Activated CD8-positive, alpha-beta T cell treated with anti-CD3 and anti-CD28 coated beads, Interleukin-2, amount 10 ng/mL, durations not matched to agents 7 days and 5 days (primary cell): ENCODE measurements at regions not wholly inside any gene's neighbourhood (a gene's known extent, or its start where the extent isn't known, plus 50 kb on each side); places are given as distances from the start of the nearest gene placed in this dataset.
"Not testable (repeated sequence)": the region's sequence is repeated elsewhere in the genome, so short reads cannot be mapped to it uniquely, and the experiment has no call there.

Experiments used
- ATAC-seq: fragments of 150-1000 bp; cut with Tn5 transposase; one replicate; pipeline ENCODE4 v1.10.0; 2021; ENCODE audit warnings: moderate library complexity
- CTCF ChIA-PET: fragments of 350-600 bp; sonication (Branson Sonifier 250); formaldehyde crosslinking; loops from one replicate; lab custom pipeline; 2021; ENCODE audit warnings: antibody characterized with exemption; lab: Charles Lee
- POLR2A ChIA-PET: fragments of 350-600 bp; sonication (Branson Sonifier 250); formaldehyde crosslinking; loops from one replicate; lab custom pipeline; 2021; ENCODE audit warnings: antibody characterized with exemption; lab: Charles Lee
- DNase-seq: peaks from one replicate; pipeline ENCODE4 v3.0.0-alpha.2; 2020
- H3K27ac Mint-ChIP-seq: one replicate; pipeline ENCODE4 v1.8.0; 2021; ENCODE audit warnings: mild to moderate bottlenecking, mixed read lengths
- H3K27me3 Mint-ChIP-seq: one replicate; pipeline ENCODE4 v1.8.0; 2021; ENCODE audit warnings: low read depth, mixed read lengths
- H3K36me3 Mint-ChIP-seq: one replicate; pipeline ENCODE4 v1.8.0; 2021; ENCODE audit warnings: low read depth, mixed read lengths
- H3K4me1 Mint-ChIP-seq: one replicate; pipeline ENCODE4 v1.8.0; 2021; ENCODE audit warnings: low read depth, mixed read lengths
- H3K4me3 Mint-ChIP-seq: one replicate; pipeline ENCODE4 v1.8.0; 2021; ENCODE audit warnings: mild to moderate bottlenecking, mixed read lengths
- H3K9me3 Mint-ChIP-seq: one replicate; pipeline ENCODE4 v1.8.0; 2022; ENCODE audit warnings: mixed read lengths; ENCODE audit not compliant: insufficient read depth

DNA sequence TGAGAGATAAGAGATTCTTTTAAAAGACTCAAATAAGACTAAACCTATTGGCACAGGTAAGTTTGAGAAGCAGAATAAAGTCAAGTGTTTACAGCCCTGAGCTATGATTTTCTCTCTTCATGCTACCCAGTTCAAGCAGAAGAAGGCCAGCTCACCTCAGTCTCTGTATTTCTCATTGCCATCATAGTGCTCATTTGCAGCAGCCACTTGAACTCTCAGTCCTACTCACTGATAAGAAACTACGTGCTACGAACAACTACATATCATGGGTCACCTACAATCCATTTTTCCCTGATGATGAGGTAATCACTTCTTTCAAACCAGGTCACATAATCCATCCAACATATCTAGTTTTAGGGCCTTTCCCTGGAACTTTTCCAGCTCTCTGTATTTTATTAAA lies 617.5 kb downstream of the JRKL start:
- Mint-ChIP-seq H3K27ac (no peak overlapping the region), H3K27me3 (no peaks in the 10 kb centered on the region), H3K36me3 (no peaks in the 10 kb centered on the region), H3K4me3 (no peak overlapping the region), H3K4me1 (no peaks in the 10 kb centered on the region), H3K9me3 (peaks cover 5% of the 10 kb centered on the region)
- CTCF ChIA-PET = no interaction called here
- POLR2A ChIA-PET = no interaction called here
- DNase-seq (no peak), ATAC-seq (no peak)

DNA sequence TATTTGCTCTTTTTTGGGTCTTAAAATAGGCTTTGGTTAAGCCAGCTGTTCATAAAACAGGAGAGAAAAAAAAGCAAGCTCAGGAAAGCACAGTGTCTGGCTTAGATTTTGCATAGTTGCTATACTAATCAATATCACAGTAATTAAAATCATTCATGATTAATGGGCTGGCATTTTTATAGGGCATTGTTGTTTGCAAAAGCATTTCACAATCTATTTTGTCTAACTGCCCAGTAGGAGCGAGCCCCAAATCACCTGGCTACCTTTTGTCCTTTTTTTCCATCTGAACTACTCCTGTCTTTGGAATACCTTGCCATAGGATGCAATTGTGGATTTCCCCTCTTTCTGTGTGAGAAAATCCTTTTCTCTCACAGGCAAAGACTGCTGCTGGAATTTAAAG lies 619.8 kb downstream of the JRKL start:
- peaks cover 11% of the 10 kb centered on the region for H3K9me3 Mint-ChIP-seq

DNA sequence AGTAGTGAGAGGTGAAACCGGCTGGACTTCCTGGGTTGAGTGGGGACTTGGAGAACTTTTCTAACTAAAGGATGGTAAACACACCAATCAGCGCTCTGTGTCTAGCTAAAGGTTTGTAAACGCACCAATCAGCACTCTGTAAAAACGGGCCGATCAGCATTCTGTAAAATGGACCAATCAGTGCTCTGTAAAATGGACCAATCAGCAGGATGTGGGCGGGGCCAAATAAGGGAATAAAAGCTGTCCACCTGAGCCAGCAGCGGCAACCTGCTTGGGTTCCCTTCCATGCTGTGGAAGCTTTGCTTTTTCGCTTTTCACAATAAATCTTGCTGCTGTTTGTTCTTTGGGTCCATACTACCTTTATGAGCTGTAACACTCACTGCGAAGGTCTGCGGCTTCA lies 621.2 kb downstream of the JRKL start:
- H3K4me1 Mint-ChIP-seq, ATAC-seq, H3K27ac Mint-ChIP-seq, H3K27me3 Mint-ChIP-seq, CTCF ChIA-PET, H3K4me3 Mint-ChIP-seq, DNase-seq, POLR2A ChIA-PET, H3K36me3 Mint-ChIP-seq: not testable (repeated sequence)
- peaks cover 11% of the 10 kb centered on the region for H3K9me3 Mint-ChIP-seq

More for the DNA sequence above, 619.8 kb downstream of the JRKL start:
- no peak for ATAC-seq
- ChIA-PET POLR2A (no interaction called here), CTCF (no interaction called here)
- H3K4me3 Mint-ChIP-seq = no peak overlapping the region
- no peaks in the 10 kb centered on the region for H3K27me3 Mint-ChIP-seq
- DNase-seq = no peak
- no peaks in the 10 kb centered on the region for H3K36me3 Mint-ChIP-seq
- no peak overlapping the region for H3K27ac Mint-ChIP-seq
- no peaks in the 10 kb centered on the region for H3K4me1 Mint-ChIP-seq

DNA sequence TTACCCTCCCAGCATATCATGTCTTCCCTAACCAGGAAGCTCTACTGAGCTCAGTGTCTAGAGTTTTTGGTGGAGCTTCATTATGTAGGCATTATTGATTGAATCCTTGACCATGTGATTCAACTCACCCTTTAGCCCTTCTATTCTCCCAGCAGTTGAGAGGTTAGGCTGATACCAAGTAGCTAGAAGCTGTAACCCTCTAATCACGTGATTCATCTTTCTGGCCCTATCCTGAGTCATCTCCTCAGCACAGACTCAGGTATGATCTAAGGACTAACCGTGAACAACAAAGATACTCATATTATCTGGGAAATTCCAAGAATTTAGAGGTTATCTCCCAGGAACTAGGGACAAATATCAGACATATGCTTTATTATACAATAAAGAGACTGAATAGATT lies 625.5 kb downstream of the JRKL start:
- ATAC-seq (no peak), DNase-seq (no peak)
- Mint-ChIP-seq H3K9me3 (peaks cover 11% of the 10 kb centered on the region), H3K36me3 (no peaks in the 10 kb centered on the region), H3K27me3 (no peaks in the 10 kb centered on the region), H3K4me1 (no peaks in the 10 kb centered on the region), H3K4me3 (no peak overlapping the region), H3K27ac (no peak overlapping the region)
- ChIA-PET CTCF (no interaction called here), POLR2A (no interaction called here)

DNA sequence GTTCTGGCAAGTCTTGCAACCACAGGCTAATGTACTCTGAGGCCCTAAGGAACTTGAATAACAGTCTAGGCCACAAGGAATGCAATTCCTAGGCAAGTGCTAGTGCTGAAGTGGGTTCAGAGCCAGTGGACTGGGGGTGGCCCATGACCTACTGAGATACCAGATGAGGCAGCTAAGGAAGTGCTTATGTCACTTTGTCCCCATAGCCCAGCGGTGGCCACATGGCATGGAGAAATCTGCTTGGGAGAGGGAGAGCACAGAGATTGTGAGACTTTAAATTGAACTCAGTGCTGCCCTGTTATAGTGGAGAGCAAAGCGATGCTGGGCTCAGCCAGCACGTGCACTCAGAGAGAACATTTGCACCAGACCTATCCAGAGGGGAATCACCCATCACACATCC lies 629.5 kb downstream of the JRKL start:
- ChIA-PET CTCF (no interaction called here), POLR2A (no interaction called here)
- DNase-seq (no peak), ATAC-seq (no peak)
- peaks cover 5% of the 10 kb centered on the region for H3K9me3 Mint-ChIP-seq
- H3K27ac Mint-ChIP-seq = no peak overlapping the region
- H3K4me3 Mint-ChIP-seq = no peak overlapping the region
- H3K27me3 Mint-ChIP-seq = no peaks in the 10 kb centered on the region
- no peaks in the 10 kb centered on the region for H3K36me3 Mint-ChIP-seq
- no peaks in the 10 kb centered on the region for H3K4me1 Mint-ChIP-seq

DNA sequence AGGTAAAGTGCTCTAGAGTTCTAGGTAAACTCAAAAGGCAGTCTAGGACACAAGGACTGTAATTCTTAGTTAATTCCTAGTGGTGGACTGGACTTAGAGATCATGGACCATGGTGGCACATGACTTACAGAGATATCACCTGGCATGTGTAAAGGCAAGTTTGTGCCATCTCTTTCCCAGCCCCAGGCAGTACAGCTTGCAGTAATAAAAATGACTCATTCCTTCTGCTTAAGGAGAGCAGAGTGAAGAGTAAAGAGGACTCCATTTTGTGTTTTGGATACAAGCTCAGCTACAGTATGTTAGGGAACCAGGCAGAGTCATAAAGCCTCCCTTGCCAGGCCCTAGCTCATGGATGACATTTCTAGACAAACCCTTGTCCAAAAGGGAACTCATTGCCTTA lies 629.9 kb downstream of the JRKL start:
- H3K4me1 Mint-ChIP-seq = no peaks in the 10 kb centered on the region
- H3K4me3 Mint-ChIP-seq = no peak overlapping the region
- no peaks in the 10 kb centered on the region for H3K36me3 Mint-ChIP-seq
- no peaks in the 10 kb centered on the region for H3K27me3 Mint-ChIP-seq
- CTCF ChIA-PET = no interaction called here
- ATAC-seq (no peak), DNase-seq (no peak)
- peaks cover 5% of the 10 kb centered on the region for H3K9me3 Mint-ChIP-seq
- POLR2A ChIA-PET = no interaction called here
- H3K27ac Mint-ChIP-seq = no peak overlapping the region

DNA sequence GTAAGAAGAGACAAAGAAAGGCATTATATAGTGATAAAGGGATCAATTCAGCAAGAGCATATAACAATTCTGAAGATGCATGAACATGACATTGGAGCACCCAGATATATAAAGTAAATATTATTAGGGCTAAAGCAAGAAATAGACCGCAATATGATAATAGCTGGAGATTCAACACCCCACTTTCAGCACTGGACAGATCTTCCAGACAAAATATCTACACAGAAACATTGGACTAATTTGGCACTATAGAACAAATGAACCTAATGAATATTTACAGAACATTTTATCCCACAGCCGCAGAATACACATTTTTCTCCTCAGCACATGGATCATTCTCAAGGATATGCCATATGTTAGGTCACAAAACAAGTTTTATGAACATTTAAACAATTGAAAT lies 633.1 kb downstream of the JRKL start:
- ATAC-seq (no peak), DNase-seq (no peak)
- no peaks in the 10 kb centered on the region for H3K36me3 Mint-ChIP-seq
- CTCF ChIA-PET = no interaction called here
- H3K27ac Mint-ChIP-seq = no peak overlapping the region
- POLR2A ChIA-PET = no interaction called here
- no peaks in the 10 kb centered on the region for H3K27me3 Mint-ChIP-seq
- no peaks in the 10 kb centered on the region for H3K4me1 Mint-ChIP-seq
- H3K4me3 Mint-ChIP-seq = no peak overlapping the region
- H3K9me3 Mint-ChIP-seq = peaks cover 8% of the 10 kb centered on the region

DNA sequence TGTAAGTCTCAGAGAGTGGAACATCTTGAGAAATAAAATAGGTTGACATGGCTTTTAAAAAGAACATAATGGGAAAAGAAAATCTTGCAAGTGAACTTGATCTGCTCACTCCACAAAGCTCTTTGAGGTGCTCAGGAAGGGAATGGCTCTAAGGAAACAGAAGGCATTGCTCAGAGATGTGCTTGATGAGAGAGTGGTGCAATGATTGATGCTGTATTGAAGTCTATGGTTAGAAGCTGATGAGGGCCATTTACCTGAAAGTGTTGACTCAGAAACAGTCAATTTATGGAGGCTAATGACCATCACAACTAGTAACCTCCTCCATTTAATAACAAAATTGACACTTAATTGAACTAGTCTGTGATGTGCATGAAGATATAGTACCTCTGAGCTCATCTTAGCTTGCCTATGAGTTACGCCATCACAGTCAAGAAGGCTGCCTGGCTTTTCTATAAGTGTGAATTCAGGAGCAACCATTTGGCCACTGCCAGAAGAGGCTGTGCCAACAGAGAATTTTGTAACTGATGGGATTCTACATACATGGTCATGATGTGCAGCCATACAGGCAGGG lies 639.1 kb downstream of the JRKL start:
- no peaks in the 10 kb centered on the region for H3K27me3 Mint-ChIP-seq
- no peak for ATAC-seq

DNA sequence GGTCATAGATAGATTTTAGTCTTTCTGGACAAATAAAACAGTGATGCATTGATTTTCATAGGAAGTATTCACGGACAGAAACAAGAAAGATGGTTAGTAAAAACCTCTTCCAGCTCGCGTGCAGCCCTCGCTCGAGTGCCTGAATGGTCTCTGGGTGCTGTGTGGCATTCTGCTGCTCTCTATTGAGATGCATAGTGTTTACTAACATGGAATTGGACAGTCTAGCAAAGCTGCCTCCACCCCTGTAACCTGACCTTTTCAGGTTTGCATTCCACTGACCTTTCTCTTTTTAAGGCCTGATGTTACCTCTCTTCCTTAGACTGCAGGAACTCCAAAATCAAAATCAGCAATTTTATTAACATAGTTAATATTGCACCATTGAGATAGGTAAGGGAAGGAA lies 643.4 kb downstream of the JRKL start:
- Mint-ChIP-seq H3K36me3 (no peaks in the 10 kb centered on the region), H3K4me1 (no peaks in the 10 kb centered on the region), H3K27me3 (no peaks in the 10 kb centered on the region), H3K27ac (no peak overlapping the region), H3K4me3 (no peak overlapping the region), H3K9me3 (no peaks in the 10 kb centered on the region)
- POLR2A ChIA-PET = no interaction called here
- CTCF ChIA-PET = no interaction called here
- ATAC-seq = no peak
- no peak for DNase-seq

More for the DNA sequence above, 639.1 kb downstream of the JRKL start:
- ChIA-PET CTCF (no interaction called here), POLR2A (no interaction called here)
- Mint-ChIP-seq H3K4me3 (no peak overlapping the region), H3K9me3 (peaks cover 3% of the 10 kb centered on the region), H3K4me1 (no peaks in the 10 kb centered on the region), H3K36me3 (no peaks in the 10 kb centered on the region), H3K27ac (no peak overlapping the region)
- no peak for DNase-seq

DNA sequence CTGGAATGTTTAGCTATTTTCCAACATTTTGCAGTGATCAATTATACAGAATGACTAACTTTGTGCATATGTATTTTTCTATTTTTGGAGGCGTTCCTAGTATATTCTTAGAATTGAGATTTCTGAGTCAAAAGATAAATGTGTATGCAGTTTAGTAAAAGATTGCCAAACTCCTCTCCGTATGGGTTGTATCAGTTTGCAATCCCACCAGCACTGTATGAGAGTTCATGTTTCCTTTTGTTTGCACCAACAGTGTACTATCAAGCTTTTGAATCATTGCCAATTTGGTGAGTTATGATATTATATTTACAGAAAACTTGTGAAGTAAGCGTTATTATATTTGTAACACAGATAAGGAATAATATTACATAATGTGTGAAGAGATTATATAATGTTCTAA lies 658.7 kb downstream of the JRKL start:
- POLR2A ChIA-PET = no interaction called here
- H3K4me1 Mint-ChIP-seq = no peaks in the 10 kb centered on the region
- H3K9me3 Mint-ChIP-seq = peaks cover 7% of the 10 kb centered on the region
- H3K4me3 Mint-ChIP-seq = no peak overlapping the region
- DNase-seq = no peak
- ATAC-seq = no peak
- CTCF ChIA-PET = no interaction called here
- H3K27me3 Mint-ChIP-seq = no peaks in the 10 kb centered on the region
- H3K27ac Mint-ChIP-seq = no peak overlapping the region
- no peaks in the 10 kb centered on the region for H3K36me3 Mint-ChIP-seq

DNA sequence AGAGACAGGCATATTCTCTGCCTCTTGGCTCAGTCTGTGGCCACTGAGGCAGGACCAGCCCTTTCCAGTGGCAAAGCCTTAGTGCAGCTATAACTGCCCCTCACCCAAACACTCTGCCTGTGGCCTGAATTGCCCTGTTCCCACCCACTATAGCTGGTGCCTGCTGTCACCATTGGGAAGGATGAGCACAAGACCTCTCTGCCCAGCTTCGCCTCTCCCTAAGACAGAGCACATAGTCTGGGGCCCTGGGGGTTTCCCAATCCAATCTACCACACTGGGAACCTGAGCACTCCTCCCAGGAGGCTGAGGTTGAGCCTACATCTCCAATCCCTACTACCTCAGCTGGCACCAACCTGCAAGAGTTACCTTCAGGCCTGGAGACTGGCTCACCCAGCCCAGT lies 670.4 kb downstream of the JRKL start:
- ChIA-PET POLR2A (no interaction called here), CTCF (no interaction called here)
- Mint-ChIP-seq H3K27ac (no peak overlapping the region), H3K9me3 (peaks cover 19% of the 10 kb centered on the region), H3K36me3 (no peaks in the 10 kb centered on the region), H3K4me1 (no peaks in the 10 kb centered on the region), H3K4me3 (no peak overlapping the region), H3K27me3 (no peaks in the 10 kb centered on the region)
- ATAC-seq (no peak), DNase-seq (no peak)

DNA sequence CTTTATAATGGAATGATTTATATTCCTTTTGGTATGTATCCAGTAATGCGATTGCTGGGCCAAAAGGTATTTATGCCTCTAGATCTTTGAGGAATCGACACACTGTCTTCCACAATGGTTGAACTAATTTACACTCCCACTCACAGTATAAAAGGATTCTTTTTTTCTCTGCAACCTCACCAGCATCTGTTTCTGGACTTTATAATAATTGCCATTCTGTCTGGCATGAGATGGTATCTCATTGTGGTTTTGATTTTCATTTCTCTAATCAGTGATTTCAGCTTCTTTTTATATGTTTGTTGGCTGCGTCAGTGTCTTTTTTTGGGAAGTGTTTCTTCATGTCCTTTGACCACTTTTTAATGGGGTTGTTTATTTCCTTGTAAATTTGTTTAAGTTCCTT lies 679.3 kb downstream of the JRKL start:
- no peak overlapping the region for H3K4me3 Mint-ChIP-seq
- CTCF ChIA-PET = no interaction called here
- ATAC-seq = no peak
- peaks cover 25% of the 10 kb centered on the region for H3K9me3 Mint-ChIP-seq
- no peaks in the 10 kb centered on the region for H3K27me3 Mint-ChIP-seq
- POLR2A ChIA-PET = no interaction called here
- no peak overlapping the region for H3K27ac Mint-ChIP-seq
- H3K4me1 Mint-ChIP-seq = no peaks in the 10 kb centered on the region
- no peak for DNase-seq
- H3K36me3 Mint-ChIP-seq = no peaks in the 10 kb centered on the region

DNA sequence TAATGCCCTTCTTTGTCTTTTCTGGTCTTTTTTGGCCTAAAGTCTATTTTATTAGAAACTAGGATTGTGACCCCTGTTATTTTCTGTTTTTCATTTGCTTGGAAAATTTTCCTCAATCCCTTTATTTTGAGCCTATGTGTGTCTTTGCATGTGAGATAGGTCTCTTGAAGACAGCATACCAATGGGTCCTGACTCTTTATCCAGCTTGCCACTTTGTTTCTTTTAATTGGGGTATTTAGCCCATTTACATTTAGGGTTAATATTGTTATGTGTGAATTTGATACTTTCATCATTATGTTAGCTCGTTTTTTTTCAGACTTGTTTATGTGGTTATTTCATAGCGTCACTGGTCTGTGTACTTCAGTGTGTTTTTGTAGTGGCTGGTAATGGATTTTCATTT lies 682.6 kb downstream of the JRKL start:
- CTCF ChIA-PET = no interaction called here
- Mint-ChIP-seq H3K4me1 (no peaks in the 10 kb centered on the region), H3K4me3 (no peak overlapping the region)

More for the DNA sequence above, 682.6 kb downstream of the JRKL start:
- H3K9me3 Mint-ChIP-seq = peaks cover 27% of the 10 kb centered on the region
- no peak overlapping the region for H3K27ac Mint-ChIP-seq
- POLR2A ChIA-PET = no interaction called here
- ATAC-seq = no peak
- no peaks in the 10 kb centered on the region for H3K36me3 Mint-ChIP-seq
- DNase-seq = no peak
- H3K27me3 Mint-ChIP-seq = no peaks in the 10 kb centered on the region
